WTC11 (cell line): ENCODE measurements at regions not wholly inside any gene's neighbourhood (a gene's known extent, or its start where the extent isn't known, plus 50 kb on each side); places are given as distances from the start of the nearest gene placed in this dataset.

Experiments
- ATAC-seq: fragments of 200-7000 bp; cut with Tn5 transposase; 2 replicates; pipeline ENCODE4 v1.10.0; 2021; ENCODE audit warnings: mild to moderate bottlenecking, moderate library complexity
- CTCF ChIA-PET: fragments of 300-600 bp; sonication (Branson Sonifier 250); formaldehyde crosslinking; loops from one replicate; lab custom pipeline; 2021; ENCODE audit warnings: antibody characterized with exemption; lab: Charles Lee
- POLR2A ChIA-PET: fragments of 350-600 bp; sonication (Branson Sonifier 250); formaldehyde crosslinking; loops from one replicate; lab custom pipeline; 2021; ENCODE audit warnings: antibody characterized with exemption; lab: Charles Lee
- DNase-seq: peaks from one replicate; pipeline ENCODE4 v3.0.0; 2021; ENCODE audit warnings: low spot score
- H3K27ac Mint-ChIP-seq: 2 replicates; pipeline ENCODE4 v1.8.0; 2021; ENCODE audit warnings: mixed read lengths
- H3K27me3 Mint-ChIP-seq: 2 replicates; pipeline ENCODE4 v1.8.0; 2021; ENCODE audit warnings: low read depth, mild to moderate bottlenecking, moderate library complexity, mixed read lengths
- H3K36me3 Mint-ChIP-seq: 2 replicates; pipeline ENCODE4 v1.8.0; 2021; ENCODE audit warnings: mixed read lengths
- H3K4me1 Mint-ChIP-seq: 2 replicates; pipeline ENCODE4 v1.8.0; 2022; ENCODE audit warnings: mixed read lengths
- H3K4me3 Mint-ChIP-seq: 2 replicates; pipeline ENCODE4 v1.8.0; 2021; ENCODE audit warnings: mild to moderate bottlenecking, moderate library complexity, mixed read lengths
- H3K9me3 Mint-ChIP-seq: 2 replicates; pipeline ENCODE4 v1.8.0; 2021; ENCODE audit warnings: mixed read lengths
- CBFB ChIP-seq: sonication (generic); formaldehyde crosslinking; IDR thresholded peaks from 2 replicates; pipeline ENCODE4 v1.8.1; 2022; ENCODE audit warnings: mild to moderate bottlenecking, low read depth, missing genetic modification reagents
- CREM ChIP-seq: sonication (generic); formaldehyde crosslinking; IDR thresholded peaks from 2 replicates; pipeline ENCODE4 v1.8.1; 2022; ENCODE audit warnings: mild to moderate bottlenecking, missing genetic modification reagents, moderate library complexity
- FOXK1 ChIP-seq: sonication (generic); formaldehyde crosslinking; IDR thresholded peaks from 2 replicates; pipeline ENCODE4 v1.8.0; 2022; ENCODE audit warnings: mild to moderate bottlenecking, moderate library complexity, missing genetic modification reagents
- GABPB1 ChIP-seq: sonication (generic); formaldehyde crosslinking; IDR thresholded peaks from 2 replicates; pipeline ENCODE4 v1.8.1; 2023; ENCODE audit warnings: mild to moderate bottlenecking, missing genetic modification reagents
- GRHL2 ChIP-seq: fragments of 250-450 bp; sonication (Bioruptor Pico); IDR thresholded peaks from 2 replicates; pipeline ENCODE4 v1.8.0; 2022; ENCODE audit warnings: mild to moderate bottlenecking, moderate library complexity; ENCODE audit not compliant: insufficient replicate concordance, severe bottlenecking
- KAT7 ChIP-seq: sonication (generic); formaldehyde crosslinking; IDR thresholded peaks from 2 replicates; pipeline ENCODE4 v1.8.1; 2023; ENCODE audit warnings: missing genetic modification reagents, mild to moderate bottlenecking, borderline replicate concordance
- NR3C1 ChIP-seq: sonication (generic); formaldehyde crosslinking; conservative IDR thresholded peaks from 2 replicates; pipeline ENCODE4 v1.8.1; 2023; ENCODE audit warnings: low read depth, mild to moderate bottlenecking, missing genetic modification reagents
- TEAD4 ChIP-seq: sonication (generic); formaldehyde crosslinking; IDR thresholded peaks from 2 replicates; pipeline ENCODE4 v1.8.0; 2022; ENCODE audit warnings: mild to moderate bottlenecking, missing genetic modification reagents
- TP53 ChIP-seq: sonication (generic); formaldehyde crosslinking; IDR thresholded peaks from 2 replicates; pipeline ENCODE4 v1.8.1; 2023; ENCODE audit warnings: mild to moderate bottlenecking, missing genetic modification reagents
- ZBTB21 ChIP-seq: sonication (generic); formaldehyde crosslinking; IDR thresholded peaks from 2 replicates; pipeline ENCODE4 v1.8.1; 2023; ENCODE audit warnings: mild to moderate bottlenecking, missing genetic modification reagents, borderline replicate concordance
- ZNF232 ChIP-seq: sonication (generic); formaldehyde crosslinking; IDR thresholded peaks from 2 replicates; pipeline ENCODE4 v1.8.0; 2022; ENCODE audit warnings: mild to moderate bottlenecking, missing genetic modification reagents
- TF ChIP-seq, protein P1 (sequence below): sonication (generic); formaldehyde crosslinking; IDR thresholded peaks from 2 replicates; pipeline ENCODE4 v1.8.0; 2022; ENCODE audit warnings: mild to moderate bottlenecking, missing genetic modification reagents
- TF ChIP-seq, protein P2 (sequence below): fragments of 250-450 bp; sonication (Bioruptor Pico); IDR thresholded peaks from 2 replicates; pipeline ENCODE4 v1.9.0; 2021; ENCODE audit warnings: mild to moderate bottlenecking
- TF ChIP-seq, protein P3 (sequence below): fragments of 250-450 bp; sonication (Bioruptor Pico); IDR thresholded peaks from 2 replicates; pipeline ENCODE4 v1.9.0; 2021; ENCODE audit warnings: mild to moderate bottlenecking, borderline replicate concordance
- TF ChIP-seq, protein P4 (sequence below): sonication (generic); formaldehyde crosslinking; IDR thresholded peaks from 2 replicates; pipeline ENCODE4 v1.8.1; 2023; ENCODE audit warnings: mild to moderate bottlenecking, missing genetic modification reagents, moderate library complexity
- TF ChIP-seq, protein P5 (sequence below): sonication (generic); formaldehyde crosslinking; IDR thresholded peaks from 2 replicates; pipeline ENCODE4 v1.8.1; 2023; ENCODE audit warnings: mild to moderate bottlenecking, missing genetic modification reagents, moderate library complexity
- TF ChIP-seq, protein P6 (sequence below): sonication (generic); formaldehyde crosslinking; conservative IDR thresholded peaks from 2 replicates; pipeline ENCODE4 v1.8.1; 2023; ENCODE audit warnings: mild to moderate bottlenecking, low read depth, missing genetic modification reagents, moderate library complexity
- TF ChIP-seq, protein P7 (sequence below): sonication (generic); formaldehyde crosslinking; IDR thresholded peaks from 2 replicates; pipeline ENCODE4 v1.8.1; 2023; ENCODE audit warnings: mild to moderate bottlenecking, missing genetic modification reagents, borderline replicate concordance
- TF ChIP-seq, protein P8 (sequence below): sonication (generic); formaldehyde crosslinking; IDR thresholded peaks from 2 replicates; pipeline ENCODE4 v1.8.1; 2023; ENCODE audit warnings: mild to moderate bottlenecking, missing genetic modification reagents

DNA sequence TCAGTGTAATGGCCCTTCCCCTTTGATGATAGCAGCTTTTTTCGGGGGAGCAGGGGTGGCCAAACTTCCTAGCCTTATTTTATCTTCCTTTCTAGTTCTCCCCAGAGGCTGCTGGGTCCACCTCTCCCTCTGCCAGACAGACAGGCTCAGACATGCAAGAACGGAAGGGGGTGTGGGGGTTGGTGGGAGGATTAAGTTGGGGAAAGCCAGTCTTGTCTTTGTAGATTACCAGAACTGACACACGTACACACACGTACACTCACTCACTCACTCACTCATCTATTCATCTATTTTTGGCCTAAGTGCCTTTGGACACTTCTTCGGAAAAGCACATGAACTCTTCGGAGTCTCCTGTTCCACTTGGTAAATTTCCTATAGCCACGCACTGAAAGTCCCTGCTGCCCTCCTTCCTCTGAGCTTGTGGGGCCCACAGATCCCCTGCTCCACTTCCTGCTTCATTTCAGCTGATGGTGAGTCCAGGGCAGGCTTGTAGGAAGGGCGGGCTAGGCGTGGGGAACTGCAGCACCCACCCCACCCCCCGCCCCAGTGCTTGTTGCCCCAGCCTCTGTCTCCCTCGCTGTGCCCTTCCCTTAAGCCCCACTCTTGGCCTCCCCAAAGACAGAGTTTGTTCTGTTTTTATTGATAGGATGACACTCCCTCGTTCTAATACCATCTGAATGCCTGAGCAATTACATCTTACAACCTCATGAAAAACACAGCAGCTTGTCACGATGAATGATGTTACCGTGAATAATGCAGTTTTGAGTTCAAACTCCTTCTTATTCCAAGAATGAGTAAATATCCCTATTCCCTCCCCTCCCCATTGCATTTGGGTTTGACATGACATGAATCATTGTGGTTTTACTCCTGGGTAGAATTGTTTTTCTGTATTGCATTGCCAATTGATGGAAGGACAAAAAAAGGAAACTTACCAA is 60.7 kb upstream of the ATP5PO start:
- no peak for TF ChIP-seq CBFB (CRISPR knock-in tag)
- TF ChIP-seq TEAD4 (CRISPR knock-in tag) = no peak
- no peak for TF ChIP-seq NR3C1 (CRISPR knock-in tag)
- TF ChIP-seq KAT7 = no peak
- no peak for TF ChIP-seq CREM (CRISPR knock-in tag)
- TF ChIP-seq, protein P1, sequence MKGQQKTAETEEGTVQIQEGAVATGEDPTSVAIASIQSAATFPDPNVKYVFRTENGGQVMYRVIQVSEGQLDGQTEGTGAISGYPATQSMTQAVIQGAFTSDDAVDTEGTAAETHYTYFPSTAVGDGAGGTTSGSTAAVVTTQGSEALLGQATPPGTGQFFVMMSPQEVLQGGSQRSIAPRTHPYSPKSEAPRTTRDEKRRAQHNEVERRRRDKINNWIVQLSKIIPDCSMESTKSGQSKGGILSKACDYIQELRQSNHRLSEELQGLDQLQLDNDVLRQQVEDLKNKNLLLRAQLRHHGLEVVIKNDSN (CRISPR knock-in tag) = no peak
- TF ChIP-seq, protein P2, sequence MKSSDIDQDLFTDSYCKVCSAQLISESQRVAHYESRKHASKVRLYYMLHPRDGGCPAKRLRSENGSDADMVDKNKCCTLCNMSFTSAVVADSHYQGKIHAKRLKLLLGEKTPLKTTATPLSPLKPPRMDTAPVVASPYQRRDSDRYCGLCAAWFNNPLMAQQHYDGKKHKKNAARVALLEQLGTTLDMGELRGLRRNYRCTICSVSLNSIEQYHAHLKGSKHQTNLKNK = no peak
- no peak for TF ChIP-seq GABPB1
- TF ChIP-seq GRHL2 (CRISPR knock-in tag) = no peak
- TF ChIP-seq FOXK1 = no peak
- no peak for TF ChIP-seq ZNF232 (CRISPR knock-in tag)
- no peak for TF ChIP-seq TP53 (CRISPR knock-in tag)
- TF ChIP-seq, protein P3, sequence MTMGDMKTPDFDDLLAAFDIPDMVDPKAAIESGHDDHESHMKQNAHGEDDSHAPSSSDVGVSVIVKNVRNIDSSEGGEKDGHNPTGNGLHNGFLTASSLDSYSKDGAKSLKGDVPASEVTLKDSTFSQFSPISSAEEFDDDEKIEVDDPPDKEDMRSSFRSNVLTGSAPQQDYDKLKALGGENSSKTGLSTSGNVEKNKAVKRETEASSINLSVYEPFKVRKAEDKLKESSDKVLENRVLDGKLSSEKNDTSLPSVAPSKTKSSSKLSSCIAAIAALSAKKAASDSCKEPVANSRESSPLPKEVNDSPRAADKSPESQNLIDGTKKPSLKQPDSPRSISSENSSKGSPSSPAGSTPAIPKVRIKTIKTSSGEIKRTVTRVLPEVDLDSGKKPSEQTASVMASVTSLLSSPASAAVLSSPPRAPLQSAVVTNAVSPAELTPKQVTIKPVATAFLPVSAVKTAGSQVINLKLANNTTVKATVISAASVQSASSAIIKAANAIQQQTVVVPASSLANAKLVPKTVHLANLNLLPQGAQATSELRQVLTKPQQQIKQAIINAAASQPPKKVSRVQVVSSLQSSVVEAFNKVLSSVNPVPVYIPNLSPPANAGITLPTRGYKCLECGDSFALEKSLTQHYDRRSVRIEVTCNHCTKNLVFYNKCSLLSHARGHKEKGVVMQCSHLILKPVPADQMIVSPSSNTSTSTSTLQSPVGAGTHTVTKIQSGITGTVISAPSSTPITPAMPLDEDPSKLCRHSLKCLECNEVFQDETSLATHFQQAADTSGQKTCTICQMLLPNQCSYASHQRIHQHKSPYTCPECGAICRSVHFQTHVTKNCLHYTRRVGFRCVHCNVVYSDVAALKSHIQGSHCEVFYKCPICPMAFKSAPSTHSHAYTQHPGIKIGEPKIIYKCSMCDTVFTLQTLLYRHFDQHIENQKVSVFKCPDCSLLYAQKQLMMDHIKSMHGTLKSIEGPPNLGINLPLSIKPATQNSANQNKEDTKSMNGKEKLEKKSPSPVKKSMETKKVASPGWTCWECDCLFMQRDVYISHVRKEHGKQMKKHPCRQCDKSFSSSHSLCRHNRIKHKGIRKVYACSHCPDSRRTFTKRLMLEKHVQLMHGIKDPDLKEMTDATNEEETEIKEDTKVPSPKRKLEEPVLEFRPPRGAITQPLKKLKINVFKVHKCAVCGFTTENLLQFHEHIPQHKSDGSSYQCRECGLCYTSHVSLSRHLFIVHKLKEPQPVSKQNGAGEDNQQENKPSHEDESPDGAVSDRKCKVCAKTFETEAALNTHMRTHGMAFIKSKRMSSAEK = no peak
- TF ChIP-seq, protein P4, sequence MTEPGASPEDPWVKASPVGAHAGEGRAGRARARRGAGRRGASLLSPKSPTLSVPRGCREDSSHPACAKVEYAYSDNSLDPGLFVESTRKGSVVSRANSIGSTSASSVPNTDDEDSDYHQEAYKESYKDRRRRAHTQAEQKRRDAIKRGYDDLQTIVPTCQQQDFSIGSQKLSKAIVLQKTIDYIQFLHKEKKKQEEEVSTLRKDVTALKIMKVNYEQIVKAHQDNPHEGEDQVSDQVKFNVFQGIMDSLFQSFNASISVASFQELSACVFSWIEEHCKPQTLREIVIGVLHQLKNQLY = no peak
- TF ChIP-seq, protein P5, sequence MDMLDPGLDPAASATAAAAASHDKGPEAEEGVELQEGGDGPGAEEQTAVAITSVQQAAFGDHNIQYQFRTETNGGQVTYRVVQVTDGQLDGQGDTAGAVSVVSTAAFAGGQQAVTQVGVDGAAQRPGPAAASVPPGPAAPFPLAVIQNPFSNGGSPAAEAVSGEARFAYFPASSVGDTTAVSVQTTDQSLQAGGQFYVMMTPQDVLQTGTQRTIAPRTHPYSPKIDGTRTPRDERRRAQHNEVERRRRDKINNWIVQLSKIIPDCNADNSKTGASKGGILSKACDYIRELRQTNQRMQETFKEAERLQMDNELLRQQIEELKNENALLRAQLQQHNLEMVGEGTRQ = no peak
- TF ChIP-seq, protein P6, sequence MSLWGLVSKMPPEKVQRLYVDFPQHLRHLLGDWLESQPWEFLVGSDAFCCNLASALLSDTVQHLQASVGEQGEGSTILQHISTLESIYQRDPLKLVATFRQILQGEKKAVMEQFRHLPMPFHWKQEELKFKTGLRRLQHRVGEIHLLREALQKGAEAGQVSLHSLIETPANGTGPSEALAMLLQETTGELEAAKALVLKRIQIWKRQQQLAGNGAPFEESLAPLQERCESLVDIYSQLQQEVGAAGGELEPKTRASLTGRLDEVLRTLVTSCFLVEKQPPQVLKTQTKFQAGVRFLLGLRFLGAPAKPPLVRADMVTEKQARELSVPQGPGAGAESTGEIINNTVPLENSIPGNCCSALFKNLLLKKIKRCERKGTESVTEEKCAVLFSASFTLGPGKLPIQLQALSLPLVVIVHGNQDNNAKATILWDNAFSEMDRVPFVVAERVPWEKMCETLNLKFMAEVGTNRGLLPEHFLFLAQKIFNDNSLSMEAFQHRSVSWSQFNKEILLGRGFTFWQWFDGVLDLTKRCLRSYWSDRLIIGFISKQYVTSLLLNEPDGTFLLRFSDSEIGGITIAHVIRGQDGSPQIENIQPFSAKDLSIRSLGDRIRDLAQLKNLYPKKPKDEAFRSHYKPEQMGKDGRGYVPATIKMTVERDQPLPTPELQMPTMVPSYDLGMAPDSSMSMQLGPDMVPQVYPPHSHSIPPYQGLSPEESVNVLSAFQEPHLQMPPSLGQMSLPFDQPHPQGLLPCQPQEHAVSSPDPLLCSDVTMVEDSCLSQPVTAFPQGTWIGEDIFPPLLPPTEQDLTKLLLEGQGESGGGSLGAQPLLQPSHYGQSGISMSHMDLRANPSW (CRISPR knock-in tag) = no peak
- TF ChIP-seq, protein P7, sequence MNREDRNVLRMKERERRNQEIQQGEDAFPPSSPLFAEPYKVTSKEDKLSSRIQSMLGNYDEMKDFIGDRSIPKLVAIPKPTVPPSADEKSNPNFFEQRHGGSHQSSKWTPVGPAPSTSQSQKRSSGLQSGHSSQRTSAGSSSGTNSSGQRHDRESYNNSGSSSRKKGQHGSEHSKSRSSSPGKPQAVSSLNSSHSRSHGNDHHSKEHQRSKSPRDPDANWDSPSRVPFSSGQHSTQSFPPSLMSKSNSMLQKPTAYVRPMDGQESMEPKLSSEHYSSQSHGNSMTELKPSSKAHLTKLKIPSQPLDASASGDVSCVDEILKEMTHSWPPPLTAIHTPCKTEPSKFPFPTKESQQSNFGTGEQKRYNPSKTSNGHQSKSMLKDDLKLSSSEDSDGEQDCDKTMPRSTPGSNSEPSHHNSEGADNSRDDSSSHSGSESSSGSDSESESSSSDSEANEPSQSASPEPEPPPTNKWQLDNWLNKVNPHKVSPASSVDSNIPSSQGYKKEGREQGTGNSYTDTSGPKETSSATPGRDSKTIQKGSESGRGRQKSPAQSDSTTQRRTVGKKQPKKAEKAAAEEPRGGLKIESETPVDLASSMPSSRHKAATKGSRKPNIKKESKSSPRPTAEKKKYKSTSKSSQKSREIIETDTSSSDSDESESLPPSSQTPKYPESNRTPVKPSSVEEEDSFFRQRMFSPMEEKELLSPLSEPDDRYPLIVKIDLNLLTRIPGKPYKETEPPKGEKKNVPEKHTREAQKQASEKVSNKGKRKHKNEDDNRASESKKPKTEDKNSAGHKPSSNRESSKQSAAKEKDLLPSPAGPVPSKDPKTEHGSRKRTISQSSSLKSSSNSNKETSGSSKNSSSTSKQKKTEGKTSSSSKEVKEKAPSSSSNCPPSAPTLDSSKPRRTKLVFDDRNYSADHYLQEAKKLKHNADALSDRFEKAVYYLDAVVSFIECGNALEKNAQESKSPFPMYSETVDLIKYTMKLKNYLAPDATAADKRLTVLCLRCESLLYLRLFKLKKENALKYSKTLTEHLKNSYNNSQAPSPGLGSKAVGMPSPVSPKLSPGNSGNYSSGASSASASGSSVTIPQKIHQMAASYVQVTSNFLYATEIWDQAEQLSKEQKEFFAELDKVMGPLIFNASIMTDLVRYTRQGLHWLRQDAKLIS = no peak
- TF ChIP-seq ZBTB21 (CRISPR knock-in tag) = no peak
- TF ChIP-seq, protein P8, sequence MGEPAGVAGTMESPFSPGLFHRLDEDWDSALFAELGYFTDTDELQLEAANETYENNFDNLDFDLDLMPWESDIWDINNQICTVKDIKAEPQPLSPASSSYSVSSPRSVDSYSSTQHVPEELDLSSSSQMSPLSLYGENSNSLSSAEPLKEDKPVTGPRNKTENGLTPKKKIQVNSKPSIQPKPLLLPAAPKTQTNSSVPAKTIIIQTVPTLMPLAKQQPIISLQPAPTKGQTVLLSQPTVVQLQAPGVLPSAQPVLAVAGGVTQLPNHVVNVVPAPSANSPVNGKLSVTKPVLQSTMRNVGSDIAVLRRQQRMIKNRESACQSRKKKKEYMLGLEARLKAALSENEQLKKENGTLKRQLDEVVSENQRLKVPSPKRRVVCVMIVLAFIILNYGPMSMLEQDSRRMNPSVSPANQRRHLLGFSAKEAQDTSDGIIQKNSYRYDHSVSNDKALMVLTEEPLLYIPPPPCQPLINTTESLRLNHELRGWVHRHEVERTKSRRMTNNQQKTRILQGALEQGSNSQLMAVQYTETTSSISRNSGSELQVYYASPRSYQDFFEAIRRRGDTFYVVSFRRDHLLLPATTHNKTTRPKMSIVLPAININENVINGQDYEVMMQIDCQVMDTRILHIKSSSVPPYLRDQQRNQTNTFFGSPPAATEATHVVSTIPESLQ = no peak
- CTCF ChIA-PET = no interaction called here
- POLR2A ChIA-PET = no interaction called here
- peak; percentile 51 for ATAC-seq
- Mint-ChIP-seq H3K27me3 (no peaks in the 10 kb centered on the region; the same call in 1 of the 2 replicates), H3K27ac (peak overlapping the region; percentile 61; the same call in 1 of the 2 replicates), H3K9me3 (peaks cover 5% of the 10 kb centered on the region), H3K4me3 (no peak overlapping the region), H3K36me3 (no peaks in the 10 kb centered on the region), H3K4me1 (peaks cover 40% of the 10 kb centered on the region)
- no peak for DNase-seq
